ENCODE measurements at regions not wholly inside any gene's neighbourhood (a gene's known extent, or its start where the extent isn't known, plus 50 kb on each side); places are given as distances from the start of the nearest gene placed in this dataset.

GRCh38 chr20:51311636-51312479 lies 230.7 kb downstream of the NFATC2 start:
- Histone ChIP-seq H3K4me1 (ENCODE audit: insufficient read depth, low read length) (peaks cover 3% of the 10 kb centered on the region), H3K9me3 (ENCODE audit: low read depth, low read length) (peaks cover 3% of the 10 kb centered on the region), H3K4me2 (ENCODE audit: insufficient read depth, low read length) (no peak overlapping the region), H3K27me3 (ENCODE audit: insufficient read depth, low read length) (no peaks in the 10 kb centered on the region), H2AFZ (ENCODE audit: low read length) (no peak overlapping the region), H3K27ac (ENCODE audit: low read depth, low read length) (no peak overlapping the region), H3K4me3 (ENCODE audit: insufficient read depth, low read length) (no peak overlapping the region), H4K20me1 (ENCODE audit: insufficient read depth, low read length) (no peaks in the 10 kb centered on the region), H3K79me2 (ENCODE audit: insufficient read depth, low read length) (no peaks in the 10 kb centered on the region), H3K36me3 (ENCODE audit: insufficient read depth, low read length) (no peaks in the 10 kb centered on the region)
- TF ChIP-seq CTCF (IDR thresholded peaks at IDR 0.05; ENCODE audit: extremely low read depth, low read depth, low read length), result no peak
- no peak for DNase-seq (ENCODE audit: insufficient read length, low spot score, missing footprints)

- H4K20me1 ChIP-seq (ENCODE audit: insufficient read depth, low read length), result no peaks in the 10 kb centered on the region
- no peak overlapping the region for H2AFZ ChIP-seq (ENCODE audit: low read length)
- peaks cover 9% of the 10 kb centered on the region for H3K4me1 ChIP-seq (ENCODE audit: insufficient read depth, low read length)
- DNase-seq (ENCODE audit: insufficient read length, low spot score, missing footprints), result no peak
- H3K36me3 ChIP-seq (ENCODE audit: insufficient read depth, low read length), result no peaks in the 10 kb centered on the region
- peaks cover 1% of the 10 kb centered on the region for H3K9me3 ChIP-seq (ENCODE audit: low read depth, low read length)
- H3K27ac ChIP-seq (ENCODE audit: low read depth, low read length), result no peak overlapping the region
- H3K4me2 ChIP-seq (ENCODE audit: insufficient read depth, low read length), result no peak overlapping the region
- no peaks in the 10 kb centered on the region for H3K79me2 ChIP-seq (ENCODE audit: insufficient read depth, low read length)
- H3K27me3 ChIP-seq (ENCODE audit: insufficient read depth, low read length), result no peaks in the 10 kb centered on the region
- H3K4me3 ChIP-seq (ENCODE audit: insufficient read depth, low read length), result no peak overlapping the region
- TF ChIP-seq CTCF (IDR thresholded peaks at IDR 0.05; ENCODE audit: extremely low read depth, low read depth, low read length), result no peak
These were observed 232.3 kb downstream of the NFATC2 start for GRCh38 chr20:51310216-51310615.

GRCh38 chr20:51309128-51309527 lies 233.4 kb downstream of the NFATC2 start:
- Histone ChIP-seq H3K4me2 (ENCODE audit: insufficient read depth, low read length) (no peak overlapping the region), H3K9me3 (ENCODE audit: low read depth, low read length) (no peaks in the 10 kb centered on the region), H3K36me3 (ENCODE audit: insufficient read depth, low read length) (no peaks in the 10 kb centered on the region), H3K4me1 (ENCODE audit: insufficient read depth, low read length) (peaks cover 9% of the 10 kb centered on the region), H3K27ac (ENCODE audit: low read depth, low read length) (no peak overlapping the region), H2AFZ (ENCODE audit: low read length) (no peak overlapping the region), H4K20me1 (ENCODE audit: insufficient read depth, low read length) (no peaks in the 10 kb centered on the region), H3K79me2 (ENCODE audit: insufficient read depth, low read length) (no peaks in the 10 kb centered on the region), H3K27me3 (ENCODE audit: insufficient read depth, low read length) (no peaks in the 10 kb centered on the region), H3K4me3 (ENCODE audit: insufficient read depth, low read length) (no peak overlapping the region)
- DNase-seq (ENCODE audit: insufficient read length, low spot score, missing footprints), result no peak
- TF ChIP-seq CTCF (IDR thresholded peaks at IDR 0.05; ENCODE audit: extremely low read depth, low read depth, low read length), result no peak

- peak; percentile 95 for DNase-seq (ENCODE audit: insufficient read length, low spot score, missing footprints)
These were observed 235.8 kb downstream of the NFATC2 start for GRCh38 chr20:51306521-51307358.

More at GRCh38 chr20:51306521-51307358, 235.8 kb downstream of the NFATC2 start:
- TF ChIP-seq CTCF (IDR thresholded peaks at IDR 0.05; ENCODE audit: extremely low read depth, low read depth, low read length), result peak; percentile 86
- H2AFZ ChIP-seq (ENCODE audit: low read length), result peak overlapping the region; percentile 87
- H3K4me3 ChIP-seq (ENCODE audit: insufficient read depth, low read length), result peak overlapping the region; percentile 27
- no peaks in the 10 kb centered on the region for H3K9me3 ChIP-seq (ENCODE audit: low read depth, low read length)
- no peaks in the 10 kb centered on the region for H3K36me3 ChIP-seq (ENCODE audit: insufficient read depth, low read length)
- H3K4me2 ChIP-seq (ENCODE audit: insufficient read depth, low read length), result peak overlapping the region; percentile 60
- H4K20me1 ChIP-seq (ENCODE audit: insufficient read depth, low read length), result no peaks in the 10 kb centered on the region
- H3K27me3 ChIP-seq (ENCODE audit: insufficient read depth, low read length), result no peaks in the 10 kb centered on the region
- H3K27ac ChIP-seq (ENCODE audit: low read depth, low read length), result no peak overlapping the region
- peaks cover 9% of the 10 kb centered on the region for H3K4me1 ChIP-seq (ENCODE audit: insufficient read depth, low read length)
- no peaks in the 10 kb centered on the region for H3K79me2 ChIP-seq (ENCODE audit: insufficient read depth, low read length)

Data from osteoblast (primary cell).